ENCODE measurements at regions not wholly inside any gene's neighbourhood (a gene's known extent, or its start where the extent isn't known, plus 50 kb on each side); places are given as distances from the start of the nearest gene placed in this dataset.

GRCh38 chr1:208778417-208778816 lies 534.2 kb upstream of the PLXNA2 start:
- DNase-seq (no peak), ATAC-seq (no peak)
- intact Hi-C loops (cut with DNase I, micrococcal nuclease), result no loop called here

- DNase-seq (no peak), ATAC-seq (no peak)
- intact Hi-C loops (cut with DNase I, micrococcal nuclease), result no loop called here
These were observed 537.3 kb upstream of the PLXNA2 start for GRCh38 chr1:208781391-208782045.

GRCh38 chr1:208782186-208782585 lies 538.0 kb upstream of the PLXNA2 start:
- intact Hi-C loops (cut with DNase I, micrococcal nuclease), result no loop called here
- DNase-seq (no peak), ATAC-seq (no peak)

GRCh38 chr1:208785629-208786028 lies 541.4 kb upstream of the PLXNA2 start:
- intact Hi-C loops (cut with DNase I, micrococcal nuclease), result no loop called here
- no peak for ATAC-seq
- no peak for DNase-seq

- ATAC-seq (no peak), DNase-seq (no peak)
- intact Hi-C loops (cut with DNase I, micrococcal nuclease), result no loop called here
These were observed 543.0 kb upstream of the PLXNA2 start for GRCh38 chr1:208787219-208787618.

GRCh38 chr1:208788013-208788540 lies 543.9 kb upstream of the PLXNA2 start:
- ATAC-seq, result no peak
- intact Hi-C loops (cut with DNase I, micrococcal nuclease), result no loop called here

GRCh38 chr1:208791456-208791855 lies 547.3 kb upstream of the PLXNA2 start:
- ATAC-seq (no peak), DNase-seq (no peak)
- intact Hi-C loops (cut with DNase I, micrococcal nuclease), result no loop called here

More at GRCh38 chr1:208788013-208788540, 543.9 kb upstream of the PLXNA2 start:
- no peak for DNase-seq

- no peak for DNase-seq
These were observed 549.7 kb upstream of the PLXNA2 start for GRCh38 chr1:208793861-208794345.

GRCh38 chr1:208799186-208799585 lies 555.0 kb upstream of the PLXNA2 start:
- DNase-seq (no peak), ATAC-seq (no peak)
- intact Hi-C loops (cut with DNase I, micrococcal nuclease), result no loop called here

More at GRCh38 chr1:208793861-208794345, 549.7 kb upstream of the PLXNA2 start:
- ATAC-seq, result no peak
- intact Hi-C loops (cut with DNase I, micrococcal nuclease), result no loop called here

- DNase-seq (no peak), ATAC-seq (no peak)
- intact Hi-C loops (cut with DNase I, micrococcal nuclease), result no loop called here
These were observed 559.0 kb upstream of the PLXNA2 start for GRCh38 chr1:208803011-208803811.

- DNase-seq, result no peak
- ATAC-seq, result no peak
- intact Hi-C loops (cut with DNase I, micrococcal nuclease), result no loop called here
These were observed 563.4 kb upstream of the PLXNA2 start for GRCh38 chr1:208807446-208808127.

GRCh38 chr1:208808301-208808700 lies 564.1 kb upstream of the PLXNA2 start:
- no peak for ATAC-seq
- DNase-seq, result no peak
- intact Hi-C loops (cut with DNase I, micrococcal nuclease), result no loop called here

GRCh38 chr1:208809876-208810275 lies 565.7 kb upstream of the PLXNA2 start:
- no peak for DNase-seq
- no peak for ATAC-seq
- intact Hi-C loops (cut with DNase I, micrococcal nuclease), result no loop called here

- intact Hi-C loops (cut with DNase I, micrococcal nuclease), result no loop called here
- no peak for DNase-seq
- no peak for ATAC-seq
These were observed 574.7 kb upstream of the PLXNA2 start for GRCh38 chr1:208818770-208819445.

- intact Hi-C loops (cut with DNase I, micrococcal nuclease), result no loop called here
- no peak for ATAC-seq
- no peak for DNase-seq
These were observed 576.5 kb upstream of the PLXNA2 start for GRCh38 chr1:208820580-208821212.

- ATAC-seq (no peak), DNase-seq (no peak)
- intact Hi-C loops (cut with DNase I, micrococcal nuclease), result no loop called here
These were observed 577.8 kb upstream of the PLXNA2 start for GRCh38 chr1:208821939-208822338.

GRCh38 chr1:208825300-208825699 lies 581.1 kb upstream of the PLXNA2 start:
- DNase-seq (no peak), ATAC-seq (no peak)
- intact Hi-C loops (cut with DNase I, micrococcal nuclease), result no loop called here

GRCh38 chr1:208829595-208829994 lies 585.4 kb upstream of the PLXNA2 start:
- DNase-seq (no peak), ATAC-seq (no peak)
- intact Hi-C loops (cut with DNase I, micrococcal nuclease), result no loop called here

Data from left colon (tissue), 2 donors.